Pancreas (tissue), 10 donors: ENCODE measurements at regions not wholly inside any gene's neighbourhood (a gene's known extent, or its start where the extent isn't known, plus 50 kb on each side); places are given as distances from the start of the nearest gene placed in this dataset.
A peak's percentile ranks its signal among the peaks of the same experiment; 100 is the strongest.

ENCODE experiments used
- ATAC-seq, 4 donors: fragments of 200-7000 bp; cut with Tn5 transposase; one replicate each; pipeline versions ENCODE4 v1.8.0 to v1.9.1; 2020; ENCODE audit warnings: mild to moderate bottlenecking in 4 of 4, moderate library complexity in 4 of 4
- DNase-seq, 6 donors: peaks; one replicate each; pipeline ENCODE4 v3.0.0-alpha.2; 2020
- FAIRE-seq: peaks from 2 replicates; lab custom pipeline; 2012; peaks lifted over from hg19 to GRCh38; lab: Jason Lieb, UNC
- H3K27ac ChIP-seq, 4 donors: fragments of 200-600 bp; sonication (generic); 1 replicate in 3 of 4; 2 replicates in 1 of 4; pipeline versions ENCODE4 v1.5.0 to v1.8.0; 2020
- H3K27me3 ChIP-seq, 4 donors: fragments of 200-600 bp; one replicate each; pipeline ENCODE4 v1.8.0; 2021
- H3K36me3 ChIP-seq, 3 donors: fragments of 200-600 bp; sonication (generic) in 1 of 3; one replicate each; pipeline versions ENCODE4 v1.5.0 to v1.8.0; 2020 to 2021
- H3K4me1 ChIP-seq, 3 donors: fragments of 200-600 bp; one replicate each; pipeline ENCODE4 v1.8.0; 2021
- H3K4me3 ChIP-seq, 4 donors: fragments of 200-600 bp; sonication (generic) in 2 of 4; one replicate each; pipeline versions ENCODE4 v1.5.0 to v1.8.0; 2020 to 2021
- H3K9me3 ChIP-seq, 4 donors: fragments of 200-600 bp; one replicate each; pipeline ENCODE4 v1.8.0; 2021
- CTCF ChIP-seq, 4 donors: fragments of 200-600 bp; sonication (generic) in 3 of 4; IDR thresholded peaks; one replicate each; pipeline versions ENCODE4 v1.5.0 to v1.8.0; 2021; ENCODE audit warnings: antibody characterized with exemption in 4 of 4
- WGBS, 2 donors: extraction: QIAGEN DNeasy Blood & Tissue Kit; methylation state at CpG; one replicate each; pipeline ENCODE4 v1.1.7; 2013; 5-methylcytosine and 5-hydroxymethylcytosine counted together
- intact Hi-C, 3 donors: fragments of 100-400 bp; cut with DNase I; formaldehyde crosslinking; loops; one replicate each; pipeline versions ENCODE4 v1.11.1 to v1.14.2; 2022
- donor health status: healthy with polysubstance abuse.
- donor health status: DM: no; HTN: no; CAD: no; lungs with moderate emphysema.
- donor health status: DM: no; HTN: no; CAD: no.
- donor health status: control.
- donor health status: control.
- donor health status: Bipolar disorder and iron deficiency.
- donor health status: DM: yes; HTN: yes; CAD: no.
- donor health status: DM: no; HTN: no; CAD: no.
- donor health status: DM: no; HTN: no; CAD: no.
- donor health status: DM: yes; HTN: yes; CAD: no.

GRCh38 chr2:104290566-104290891 lies 563.4 kb upstream of the POU3F3 start:
- no peak for TF ChIP-seq CTCF (IDR thresholded peaks at IDR 0.05)
- Histone ChIP-seq H3K4me3 (no peak overlapping the region), H3K27ac (no peak overlapping the region), H3K9me3 (no peaks in the 10 kb centered on the region), H3K4me1 (no peaks in the 10 kb centered on the region), H3K27me3 (no peaks in the 10 kb centered on the region), H3K36me3 (no peaks in the 10 kb centered on the region)
- intact Hi-C loops: no loop called here
- 59 to 78% methylated on average over 3 of the region's 3 CpGs for WGBS, 2 donors
- DNase-seq (no peak), ATAC-seq (no peak), FAIRE-seq (no peak)

GRCh38 chr2:104312684-104313083 lies 541.2 kb upstream of the POU3F3 start:
- no peak for ATAC-seq
- WGBS, 2 donors: 51 to 57% methylated on average over 4 of the region's 4 CpGs
- intact Hi-C loops: no loop called here
- no peak for DNase-seq
- Histone ChIP-seq H3K27ac (no peak overlapping the region), H3K9me3 (no peaks in the 10 kb centered on the region), H3K4me1 (no peaks in the 10 kb centered on the region), H3K4me3 (no peak overlapping the region), H3K27me3 (no peaks in the 10 kb centered on the region), H3K36me3 (no peaks in the 10 kb centered on the region)
- no peak for FAIRE-seq
- no peak for TF ChIP-seq CTCF (IDR thresholded peaks at IDR 0.05)

GRCh38 chr2:104318001-104318665 lies 535.8 kb upstream of the POU3F3 start:
- Histone ChIP-seq H3K9me3 (no peaks in the 10 kb centered on the region), H3K36me3 (no peaks in the 10 kb centered on the region), H3K27ac (no peak overlapping the region), H3K27me3 (no peaks in the 10 kb centered on the region), H3K4me1 (no peaks in the 10 kb centered on the region), H3K4me3 (no peak overlapping the region)
- no peak for DNase-seq
- no peak for ATAC-seq
- WGBS, 2 donors: 64 to 72% methylated on average over 6 of the region's 6 CpGs
- no peak for FAIRE-seq
- intact Hi-C loops: no loop called here
- no peak for TF ChIP-seq CTCF (IDR thresholded peaks at IDR 0.05)

- intact Hi-C loops: no loop called here
- no peak overlapping the region for H3K4me3 ChIP-seq
- no peaks in the 10 kb centered on the region for H3K4me1 ChIP-seq
- no peak for TF ChIP-seq CTCF (IDR thresholded peaks at IDR 0.05)
- ATAC-seq (peak in 2 of 4 donors; percentile 11 to 43), FAIRE-seq (no peak), DNase-seq (no peak)
- H3K27ac ChIP-seq: no peak overlapping the region
- WGBS, 2 donors: 34 to 41% methylated on average over 9 of the region's 9 CpGs
- H3K27me3 ChIP-seq: no peaks in the 10 kb centered on the region
- no peaks in the 10 kb centered on the region for H3K9me3 ChIP-seq
- H3K36me3 ChIP-seq: no peaks in the 10 kb centered on the region
Measured at GRCh38 chr2:104321116-104321795, 532.7 kb upstream of the POU3F3 start.

GRCh38 chr2:104321796-104322349 lies 532.0 kb upstream of the POU3F3 start:
- H3K4me1 ChIP-seq: no peaks in the 10 kb centered on the region
- H3K27me3 ChIP-seq: no peaks in the 10 kb centered on the region
- no peak overlapping the region for H3K4me3 ChIP-seq
- ATAC-seq (peak in 2 of 4 donors; percentile 40 to 64), DNase-seq (no peak), FAIRE-seq (no peak)
- peak overlapping the region in 1 of 4 donors; percentile 2 for H3K27ac ChIP-seq
- TF ChIP-seq CTCF (IDR thresholded peaks at IDR 0.05): no peak
- no peaks in the 10 kb centered on the region for H3K9me3 ChIP-seq
- no peaks in the 10 kb centered on the region for H3K36me3 ChIP-seq
- intact Hi-C loops: no loop called here
- 2 to 4% methylated on average over 8 of the region's 8 CpGs for WGBS, 2 donors
